ENCODE measurements at regions not wholly inside any gene's neighbourhood (a gene's known extent, or its start where the extent isn't known, plus 50 kb on each side); places are given as distances from the start of the nearest gene placed in this dataset.

- ChIA-PET POLR2A (ENCODE audit: partially characterized antibody) (no interaction called here), CTCF (ENCODE audit: partially characterized antibody) (no interaction called here)
- Histone ChIP-seq H3K4me1 (replicated peaks in 1 of 4; ENCODE audit: control insufficient read depth in 3 of 4, insufficient read depth in 4 of 4, low read length in 3 of 4) (no peaks in the 10 kb centered on the region), H4K20me1 (replicated peaks in 1 of 2; ENCODE audit: control insufficient read depth in 1 of 2, insufficient read depth in 2 of 2, low read length in 2 of 2) (no peaks in the 10 kb centered on the region), H4K91ac (replicated peaks; ENCODE audit: insufficient read length, low read length) (no peak overlapping the region), H3K4ac (replicated peaks; ENCODE audit: insufficient read length, low read depth, low read length) (no peak overlapping the region), H3K9ac (replicated peaks in 1 of 4; ENCODE audit: extremely low read depth in 1 of 4, low read depth in 3 of 4, low read length in 3 of 4) (no peak overlapping the region), H2BK12ac (ENCODE audit: low read depth, low read length) (no peak overlapping the region), H3K27ac (ENCODE audit: low read depth, low read length) (no peak overlapping the region), H3K79me2 (ENCODE audit: control insufficient read depth in 1 of 2, insufficient read depth in 2 of 2, low read length in 2 of 2) (no peaks in the 10 kb centered on the region), H4K5ac (ENCODE audit: insufficient read length, low read depth, low read length) (no peak overlapping the region), H3K36me3 (ENCODE audit: control insufficient read depth in 2 of 4, insufficient read depth in 4 of 4, low read length in 3 of 4) (no peaks in the 10 kb centered on the region), H4K8ac (ENCODE audit: extremely low read depth, insufficient read depth, low read length) (no peak overlapping the region), H3K27me3 (replicated peaks in 1 of 4; ENCODE audit: control insufficient read depth in 3 of 4, extremely low read depth in 1 of 4, insufficient read depth in 3 of 4, low read length in 3 of 4) (no peaks in the 10 kb centered on the region), H2BK5ac (ENCODE audit: low read depth, low read length) (no peak overlapping the region), H2AFZ (ENCODE audit: low read length) (no peak overlapping the region), H2BK120ac (replicated peaks; ENCODE audit: low read depth, low read length) (no peak overlapping the region), H3K4me2 (ENCODE audit: insufficient read depth in 1 of 2, low read depth in 2 of 2, low read length in 2 of 2) (no peak overlapping the region), H3K9me3 (ENCODE audit: insufficient read depth in 2 of 2, low read depth in 1 of 2, low read length in 1 of 2) (no peaks in the 10 kb centered on the region), H2BK20ac (ENCODE audit: low read length) (no peak overlapping the region), H3K79me1 (ENCODE audit: low read depth, low read length) (no peaks in the 10 kb centered on the region), H3K18ac (ENCODE audit: extremely low read depth, low read length) (no peak overlapping the region), H2BK15ac (ENCODE audit: low read length) (no peak overlapping the region), H3K14ac (ENCODE audit: insufficient read length) (no peak overlapping the region), H3K23ac (ENCODE audit: insufficient read length) (no peak overlapping the region), H3K4me3 (ENCODE audit: extremely low read depth in 1 of 4, insufficient read depth in 2 of 4, low read depth in 3 of 4, low read length in 4 of 4) (no peak overlapping the region), H2AK5ac (ENCODE audit: low read depth, low read length) (no peak overlapping the region), H3K23me2 (ENCODE audit: low read depth, low read length) (no peaks in the 10 kb centered on the region), H3K56ac (replicated peaks; ENCODE audit: insufficient read length, low read depth, low read length) (no peak overlapping the region)
- 95% methylated on average over 4 of the region's 4 CpGs; no CpG with 5 or more reads in 1 of the 2 experiments for WGBS, 2 experiments (ENCODE audit: extremely low coverage in 1 of 2, insufficient coverage in 1 of 2, insufficient read length in 1 of 2, insufficient replicate concordance in 2 of 2, low coverage in 1 of 2, low lambda C conversion rate in 2 of 2, missing lambda C conversion rate in 1 of 2)
- no peak for TF ChIP-seq TAF1 (IDR thresholded peaks at IDR 0.05; ENCODE audit: low read depth, low read length)
- no peak for TF ChIP-seq HDAC6 (IDR thresholded peaks at IDR 0.05; ENCODE audit: low read depth, low read length)
- TF ChIP-seq EP300 (IDR thresholded peaks at IDR 0.05; ENCODE audit: borderline replicate concordance in 1 of 2, low read depth in 2 of 2, low read length in 2 of 2): no peak
- TF ChIP-seq MAFK (IDR thresholded peaks at IDR 0.05; ENCODE audit: low read depth, low read length): no peak
- no peak for TF ChIP-seq TCF12 (IDR thresholded peaks at IDR 0.05; ENCODE audit: low read depth, low read length)
- no peak for TF ChIP-seq SP4 (IDR thresholded peaks at IDR 0.05; ENCODE audit: low read length)
- TF ChIP-seq SIN3A (conservative IDR thresholded peaks at IDR 0.05 in 1 of 2, IDR thresholded peaks at IDR 0.05 in 1 of 2; ENCODE audit: low read depth in 1 of 2, low read length in 2 of 2): no peak
- TF ChIP-seq FOSL1 (IDR thresholded peaks at IDR 0.05; ENCODE audit: insufficient read depth, low read depth, low read length): no peak
- TF ChIP-seq SIRT6 (IDR thresholded peaks at IDR 0.05; ENCODE audit: low read length): no peak
- no peak for TF ChIP-seq BCL11A (IDR thresholded peaks at IDR 0.05; ENCODE audit: low read depth in 2 of 2, low read length in 2 of 2)
- FAIRE-seq (no peak), DNase-seq (ENCODE audit: low read depth in 1 of 2, low spot score in 2 of 2) (no peak)
These were observed 744.8 kb upstream of the HS3ST1 start for GRCh38 chr4:12173496-12173895.
